ENCODE measurements at regions not wholly inside any gene's neighbourhood (a gene's known extent, or its start where the extent isn't known, plus 50 kb on each side); places are given as distances from the start of the nearest gene placed in this dataset.

- no peaks in the 10 kb centered on the region for H3K23me2 ChIP-seq (ENCODE audit: low read depth, low read length)
- DNase-seq (ENCODE audit: low read depth in 1 of 2, low spot score in 2 of 2), result no peak
- no peak overlapping the region for H2AFZ ChIP-seq (ENCODE audit: low read length)
- H3K56ac ChIP-seq (replicated peaks; ENCODE audit: insufficient read length, low read depth, low read length), result no peak overlapping the region
- H2BK120ac ChIP-seq (replicated peaks; ENCODE audit: low read depth, low read length), result no peak overlapping the region
- H3K27ac ChIP-seq (ENCODE audit: low read depth, low read length), result no peak overlapping the region
- no peak overlapping the region for H3K4ac ChIP-seq (replicated peaks; ENCODE audit: insufficient read length, low read depth, low read length)
- TF ChIP-seq CBX8 (IDR thresholded peaks at IDR 0.05; ENCODE audit: borderline replicate concordance, low read depth, low read length) (no peak), RAD21 (IDR thresholded peaks at IDR 0.05 in 1 of 2, conservative IDR thresholded peaks at IDR 0.05 in 1 of 2; ENCODE audit: low read depth in 2 of 2, low read length in 2 of 2) (peak; percentile 41 to 55), HDAC6 (IDR thresholded peaks at IDR 0.05; ENCODE audit: low read depth, low read length) (no peak), EZH2 (IDR thresholded peaks at IDR 0.05; ENCODE audit: low read depth, low read length, severe bottlenecking) (no peak), SUZ12 (IDR thresholded peaks at IDR 0.05; ENCODE audit: low read length) (no peak), JUN (IDR thresholded peaks at IDR 0.05; ENCODE audit: low read depth, low read length) (no peak), CTCF (IDR thresholded peaks at IDR 0.05; ENCODE audit: control extremely low read depth in 1 of 3, insufficient read depth in 1 of 3, low read depth in 1 of 3, low read length in 3 of 3) (peak in 2 of 3 experiments; percentile 15 to 48; a peak in 2 of 4 replicates)
- CTCF ChIA-PET (ENCODE audit: partially characterized antibody), result interaction anchor here (0.6 to 2.3 kb wide), 37 partner anchors 10 to 753 kb away, joined by 3 to 15 read pairs (median 4); no protein-coding TSS in a partner anchor
- POLR2A ChIA-PET (ENCODE audit: partially characterized antibody), result no interaction called here
- H2BK15ac ChIP-seq (ENCODE audit: low read length), result no peak overlapping the region
- H3K79me1 ChIP-seq (ENCODE audit: low read depth, low read length), result no peaks in the 10 kb centered on the region
- no peak overlapping the region for H2BK20ac ChIP-seq (ENCODE audit: low read length)
- H3K4me1 ChIP-seq (replicated peaks in 1 of 4; ENCODE audit: control insufficient read depth in 3 of 4, insufficient read depth in 4 of 4, low read length in 3 of 4), result no peaks in the 10 kb centered on the region
- no peak overlapping the region for H3K4me2 ChIP-seq (ENCODE audit: insufficient read depth in 1 of 2, low read depth in 2 of 2, low read length in 2 of 2)
- H3K4me3 ChIP-seq (ENCODE audit: extremely low read depth in 1 of 4, insufficient read depth in 2 of 4, low read depth in 3 of 4, low read length in 4 of 4), result no peak overlapping the region
- no peak overlapping the region for H4K91ac ChIP-seq (replicated peaks; ENCODE audit: insufficient read length, low read length)
- no peak overlapping the region for H4K5ac ChIP-seq (ENCODE audit: insufficient read length, low read depth, low read length)
- no peak overlapping the region for H2AK5ac ChIP-seq (ENCODE audit: low read depth, low read length)
- H3K18ac ChIP-seq (ENCODE audit: extremely low read depth, low read length), result no peak overlapping the region
- no peak overlapping the region for H3K23ac ChIP-seq (ENCODE audit: insufficient read length)
- WGBS, 2 experiments (ENCODE audit: extremely low coverage in 1 of 2, insufficient coverage in 1 of 2, insufficient read length in 1 of 2, insufficient replicate concordance in 2 of 2, low coverage in 1 of 2, low lambda C conversion rate in 2 of 2, missing lambda C conversion rate in 1 of 2), result 68% methylated on average over 3 of the region's 3 CpGs; no CpG with 5 or more reads in 1 of the 2 experiments
- H2BK12ac ChIP-seq (ENCODE audit: low read depth, low read length), result no peak overlapping the region
- no peaks in the 10 kb centered on the region for H3K27me3 ChIP-seq (replicated peaks in 1 of 4; ENCODE audit: control insufficient read depth in 3 of 4, extremely low read depth in 1 of 4, insufficient read depth in 3 of 4, low read length in 3 of 4)
- no peak overlapping the region for H2BK5ac ChIP-seq (ENCODE audit: low read depth, low read length)
- no peak overlapping the region for H3K14ac ChIP-seq (ENCODE audit: insufficient read length)
- no peaks in the 10 kb centered on the region for H3K36me3 ChIP-seq (ENCODE audit: control insufficient read depth in 2 of 4, insufficient read depth in 4 of 4, low read length in 3 of 4)
- no peaks in the 10 kb centered on the region for H3K9me3 ChIP-seq (ENCODE audit: insufficient read depth in 2 of 2, low read depth in 1 of 2, low read length in 1 of 2)
- H3K9ac ChIP-seq (replicated peaks in 1 of 4; ENCODE audit: extremely low read depth in 1 of 4, low read depth in 3 of 4, low read length in 3 of 4), result no peak overlapping the region
- H4K20me1 ChIP-seq (replicated peaks in 1 of 2; ENCODE audit: control insufficient read depth in 1 of 2, insufficient read depth in 2 of 2, low read length in 2 of 2), result no peaks in the 10 kb centered on the region
- no peaks in the 10 kb centered on the region for H3K79me2 ChIP-seq (ENCODE audit: control insufficient read depth in 1 of 2, insufficient read depth in 2 of 2, low read length in 2 of 2)
- H4K8ac ChIP-seq (ENCODE audit: extremely low read depth, insufficient read depth, low read length), result no peak overlapping the region
- FAIRE-seq, result no peak
These were observed 469.4 kb upstream of the ROBO2 start for GRCh38 chr3:76570436-76571057.

Data from H1 (cell line).